ENCODE measurements at regions not wholly inside any gene's neighbourhood (a gene's known extent, or its start where the extent isn't known, plus 50 kb on each side); places are given as distances from the start of the nearest gene placed in this dataset.

- TF ChIP-seq CTCF (IDR thresholded peaks at IDR 0.05; ENCODE audit: extremely low read depth in 1 of 2, insufficient read depth in 1 of 2, low read depth in 1 of 2, low read length in 2 of 2) (no peak), MAX (IDR thresholded peaks at IDR 0.05; ENCODE audit: insufficient read depth, insufficient read length) (no peak), EZH2 (IDR thresholded peaks at IDR 0.05; ENCODE audit: borderline replicate concordance, low read depth, low read length, severe bottlenecking) (no peak)
These were observed 142.0 kb downstream of the RMI1 start for GRCh38 chr9:84122572-84122971.

All from endothelial cell of umbilical vein (primary cell).